ENCODE measurements at regions not wholly inside any gene's neighbourhood (a gene's known extent, or its start where the extent isn't known, plus 50 kb on each side); places are given as distances from the start of the nearest gene placed in this dataset.

GRCh38 chr18:50444539-50444938 is 69.7 kb downstream of the SKA1 start:
- no peak for TF ChIP-seq CTCF (IDR thresholded peaks at IDR 0.05)
- no peak for TF ChIP-seq POLR2A (IDR thresholded peaks at IDR 0.05)

Data from esophagus squamous epithelium (tissue), 4 donors.